PC-9 (cell line): ENCODE measurements at regions not wholly inside any gene's neighbourhood (a gene's known extent, or its start where the extent isn't known, plus 50 kb on each side); places are given as distances from the start of the nearest gene placed in this dataset.

ENCODE experiments used
- CTCF ChIP-seq: fragments of 200-600 bp; sonication (generic); conservative IDR thresholded peaks from 2 replicates; pipeline ENCODE4 v1.6.1; 2017; ENCODE audit warnings: mixed run types, antibody characterized with exemption, mild to moderate bottlenecking, moderate library complexity
- EZH2 ChIP-seq: fragments of 200-600 bp; sonication (generic); IDR thresholded peaks from 2 replicates; pipeline ENCODE4 v1.8.0; 2017; ENCODE audit warnings: antibody characterized with exemption, low read depth

- TF ChIP-seq CTCF (no peak), EZH2 (no peak)
These were observed 108.2 kb downstream of the TNFSF13B start for GRCh38 chr13:108377646-108378206.
